A549 (cell line): ENCODE measurements at regions not wholly inside any gene's neighbourhood (a gene's known extent, or its start where the extent isn't known, plus 50 kb on each side); places are given as distances from the start of the nearest gene placed in this dataset.
"Not testable (repeated sequence)": the region's sequence is repeated elsewhere in the genome, so short reads cannot be mapped to it uniquely, and the experiment has no call there.

Experiments
- ATAC-seq, 2 experiments: fragments of 200-7000 bp in 1 of 2; fragments of >200 bp in 1 of 2; cut with Nextera tagmentation in 1 of 2; cut with Tn5 transposase in 1 of 2; 3 replicates each; pipeline versions ENCODE4 v1.8.0 to v1.9.1; 2018 to 2020; ENCODE audit warnings: mild to moderate bottlenecking in 1 of 2, moderate library complexity in 1 of 2
- CTCF ChIA-PET: fragments of 300-600 bp; sonication (Branson Sonifier 250); formaldehyde crosslinking; extraction: SDS; loops from one replicate; lab custom pipeline; 2021; ENCODE audit warnings: antibody characterized with exemption, inconsistent platforms; lab: Yijun Ruan, JAX
- POLR2A ChIA-PET: fragments of 350-600 bp; formaldehyde crosslinking; extraction: SDS; loops from one replicate; lab custom pipeline; 2021; ENCODE audit warnings: antibody characterized with exemption, inconsistent platforms; lab: Yijun Ruan, JAX
- DNase-seq, 2 experiments: peaks; one replicate each; pipeline versions ENCODE4 v3.0.0 to v3.0.0-alpha.2; 2011 to 2016; ENCODE audit warnings: low read depth in 1 of 2, low spot score in 1 of 2
- FAIRE-seq: peaks from 2 replicates; lab custom pipeline; 2011; peaks lifted over from hg19 to GRCh38; lab: Jason Lieb, UNC
- H3K27ac ChIP-seq, 2 experiments: fragments of >200 bp; sonication (Bioruptor Twin); formaldehyde crosslinking; 3 replicates each; pipeline ENCODE4 v1.5.1; 2016 to 2017
- H3K4me1 ChIP-seq: fragments of >200 bp; sonication (Bioruptor Twin); formaldehyde crosslinking; 3 replicates; pipeline ENCODE4 v1.6.1; 2016
- H3K4me2 ChIP-seq: fragments of >200 bp; sonication (Bioruptor Twin); formaldehyde crosslinking; 3 replicates; pipeline ENCODE4 v1.6.1; 2016
- H3K4me3 ChIP-seq: fragments of >200 bp; sonication (Bioruptor Twin); formaldehyde crosslinking; 3 replicates; pipeline ENCODE4 v1.5.1; 2016
- H3K9me3 ChIP-seq: fragments of >200 bp; sonication (Bioruptor Twin); formaldehyde crosslinking; 3 replicates; pipeline ENCODE4 v1.6.1; 2016
- BHLHE40 ChIP-seq: IDR thresholded peaks from 2 replicates; pipeline ENCODE4 v1.6.1; 2012; ENCODE audit warnings: low read depth, low read length, inconsistent platforms
- CBX2 ChIP-seq: fragments of 200-600 bp; sonication (generic); IDR thresholded peaks from 2 replicates; pipeline ENCODE4 v1.6.1; 2016; ENCODE audit warnings: low read depth, mild to moderate bottlenecking, borderline replicate concordance
- CBX8 ChIP-seq: fragments of 200-600 bp; sonication (generic); IDR thresholded peaks from 2 replicates; pipeline ENCODE4 v1.6.1; 2016
- CHD4 ChIP-seq: fragments of 200-600 bp; sonication (generic); IDR thresholded peaks from 2 replicates; pipeline ENCODE4 v1.6.1; 2016; ENCODE audit warnings: antibody characterized with exemption, mild to moderate bottlenecking, borderline replicate concordance
- FOXS1 ChIP-seq: fragments of 250-450 bp; sonication (Bioruptor Pico); IDR thresholded peaks from 2 replicates; pipeline ENCODE4 v1.5.0; 2020; ENCODE audit warnings: mild to moderate bottlenecking, moderate library complexity
- HDAC2 ChIP-seq: fragments of 200-600 bp; sonication (generic); IDR thresholded peaks from 2 replicates; pipeline ENCODE4 v1.6.1; 2016
- KDM1A ChIP-seq: fragments of 200-600 bp; sonication (generic); IDR thresholded peaks from 2 replicates; pipeline ENCODE4 v1.6.1; 2016; ENCODE audit warnings: low read depth, mild to moderate bottlenecking
- KDM5A ChIP-seq: fragments of 200-600 bp; sonication (generic); IDR thresholded peaks from 2 replicates; pipeline ENCODE4 v1.6.1; 2016; ENCODE audit warnings: antibody characterized with exemption, mild to moderate bottlenecking
- MAFK ChIP-seq: fragments of 450-650 bp; IDR thresholded peaks from 2 replicates; pipeline ENCODE4 v1.6.1; 2014; ENCODE audit not compliant: partially characterized antibody
- MAZ ChIP-seq: fragments of 150-350 bp; IDR thresholded peaks from 2 replicates; pipeline ENCODE4 v1.6.1; 2014; ENCODE audit warnings: antibody characterized with exemption, low read depth, low read length, borderline replicate concordance
- POLR2AphosphoS2 ChIP-seq: conservative IDR thresholded peaks from 2 replicates; pipeline ENCODE4 v1.6.1; 2012; ENCODE audit warnings: low read length, improper control_type of control experiment, inconsistent platforms
- RCOR1 ChIP-seq: fragments of 150-350 bp; IDR thresholded peaks from 2 replicates; pipeline ENCODE4 v1.6.1; 2014; ENCODE audit warnings: antibody characterized with exemption, low read length, low read depth
- TFCP2L1 ChIP-seq: fragments of 250-450 bp; sonication (Bioruptor Pico); IDR thresholded peaks from 2 replicates; pipeline ENCODE4 v1.5.0; 2021; ENCODE audit warnings: mild to moderate bottlenecking
- WGBS: methylation state at CpG from one replicate; pipeline ENCODE4 v1.1.6; 2017; ENCODE audit errors: missing lambda C conversion rate; 5-methylcytosine and 5-hydroxymethylcytosine counted together
- TF ChIP-seq, protein P1 (sequence below): IDR thresholded peaks from 2 replicates; pipeline ENCODE4 v1.6.1; 2012; ENCODE audit warnings: low read depth, borderline replicate concordance
- TF ChIP-seq, protein P2 (sequence below): fragments of >200 bp; sonication (Bioruptor Twin); formaldehyde crosslinking; IDR thresholded peaks from 3 replicates; pipeline ENCODE4 v1.5.1; 2016
- TF ChIP-seq, protein P3 (sequence below): fragments of 250-450 bp; sonication (Bioruptor Pico); IDR thresholded peaks from 2 replicates; pipeline ENCODE4 v1.5.0; 2020; ENCODE audit warnings: low read depth, mild to moderate bottlenecking, moderate library complexity
- TF ChIP-seq, protein P4 (sequence below): fragments of 150-350 bp; IDR thresholded peaks from 2 replicates; pipeline ENCODE4 v1.6.1; 2014; ENCODE audit warnings: low read depth, mild to moderate bottlenecking, low read length
- TF ChIP-seq, protein P5 (sequence below): fragments of >200 bp; sonication (Bioruptor Twin); formaldehyde crosslinking; IDR thresholded peaks from 3 replicates; pipeline ENCODE4 v1.6.1; 2016

DNA sequence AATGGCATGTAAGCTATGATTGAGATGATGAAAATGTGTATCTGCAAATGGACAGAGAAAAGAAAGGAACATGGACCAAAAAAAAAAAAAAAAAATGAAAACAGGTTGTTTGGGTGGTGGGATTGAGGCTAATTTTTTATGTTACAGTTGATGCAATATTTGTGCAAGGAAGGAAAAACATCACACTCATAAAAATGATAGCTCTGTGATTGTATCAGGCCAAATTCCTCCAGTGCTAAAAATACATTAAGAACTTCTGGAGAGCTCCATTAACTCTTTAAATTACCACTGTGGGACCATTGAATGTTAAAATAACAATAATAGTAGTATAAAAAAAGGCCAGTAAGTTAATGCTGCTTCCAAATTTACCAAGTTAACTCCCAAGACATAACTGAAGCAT, 79.5 kb upstream of the MSX2 start:
- Histone ChIP-seq H3K4me2 (no peak overlapping the region), H3K4me1 (peaks cover 8% of the 10 kb centered on the region; the same call in 2 of the 3 replicates), H3K9me3 (peaks cover 10% of the 10 kb centered on the region; the same call in 2 of the 3 replicates), H3K4me3 (no peak overlapping the region), H3K27ac (no peak overlapping the region)
- DNase-seq (no peak), ATAC-seq (no peak), FAIRE-seq (no peak)
- POLR2A ChIA-PET, result no interaction called here
- CTCF ChIA-PET, result interaction anchor here (0.7 to 1.3 kb wide), 2 partner anchors 147 to 225 kb away, joined by 3 to 5 read pairs; no protein-coding TSS in a partner anchor
- TF ChIP-seq POLR2AphosphoS2, result no peak
- no peak for TF ChIP-seq RCOR1
- TF ChIP-seq, protein P1, sequence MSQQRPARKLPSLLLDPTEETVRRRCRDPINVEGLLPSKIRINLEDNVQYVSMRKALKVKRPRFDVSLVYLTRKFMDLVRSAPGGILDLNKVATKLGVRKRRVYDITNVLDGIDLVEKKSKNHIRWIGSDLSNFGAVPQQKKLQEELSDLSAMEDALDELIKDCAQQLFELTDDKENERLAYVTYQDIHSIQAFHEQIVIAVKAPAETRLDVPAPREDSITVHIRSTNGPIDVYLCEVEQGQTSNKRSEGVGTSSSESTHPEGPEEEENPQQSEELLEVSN, result no peak
- no peak for TF ChIP-seq KDM1A
- TF ChIP-seq CHD4, result no peak
- TF ChIP-seq, protein P2, sequence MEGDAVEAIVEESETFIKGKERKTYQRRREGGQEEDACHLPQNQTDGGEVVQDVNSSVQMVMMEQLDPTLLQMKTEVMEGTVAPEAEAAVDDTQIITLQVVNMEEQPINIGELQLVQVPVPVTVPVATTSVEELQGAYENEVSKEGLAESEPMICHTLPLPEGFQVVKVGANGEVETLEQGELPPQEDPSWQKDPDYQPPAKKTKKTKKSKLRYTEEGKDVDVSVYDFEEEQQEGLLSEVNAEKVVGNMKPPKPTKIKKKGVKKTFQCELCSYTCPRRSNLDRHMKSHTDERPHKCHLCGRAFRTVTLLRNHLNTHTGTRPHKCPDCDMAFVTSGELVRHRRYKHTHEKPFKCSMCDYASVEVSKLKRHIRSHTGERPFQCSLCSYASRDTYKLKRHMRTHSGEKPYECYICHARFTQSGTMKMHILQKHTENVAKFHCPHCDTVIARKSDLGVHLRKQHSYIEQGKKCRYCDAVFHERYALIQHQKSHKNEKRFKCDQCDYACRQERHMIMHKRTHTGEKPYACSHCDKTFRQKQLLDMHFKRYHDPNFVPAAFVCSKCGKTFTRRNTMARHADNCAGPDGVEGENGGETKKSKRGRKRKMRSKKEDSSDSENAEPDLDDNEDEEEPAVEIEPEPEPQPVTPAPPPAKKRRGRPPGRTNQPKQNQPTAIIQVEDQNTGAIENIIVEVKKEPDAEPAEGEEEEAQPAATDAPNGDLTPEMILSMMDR, result no peak
- TF ChIP-seq CBX2, result no peak
- TF ChIP-seq, protein P3, sequence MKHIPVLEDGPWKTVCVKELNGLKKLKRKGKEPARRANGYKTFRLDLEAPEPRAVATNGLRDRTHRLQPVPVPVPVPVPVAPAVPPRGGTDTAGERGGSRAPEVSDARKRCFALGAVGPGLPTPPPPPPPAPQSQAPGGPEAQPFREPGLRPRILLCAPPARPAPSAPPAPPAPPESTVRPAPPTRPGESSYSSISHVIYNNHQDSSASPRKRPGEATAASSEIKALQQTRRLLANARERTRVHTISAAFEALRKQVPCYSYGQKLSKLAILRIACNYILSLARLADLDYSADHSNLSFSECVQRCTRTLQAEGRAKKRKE (CRISPR knock-in tag), result no peak
- TF ChIP-seq, protein P4, sequence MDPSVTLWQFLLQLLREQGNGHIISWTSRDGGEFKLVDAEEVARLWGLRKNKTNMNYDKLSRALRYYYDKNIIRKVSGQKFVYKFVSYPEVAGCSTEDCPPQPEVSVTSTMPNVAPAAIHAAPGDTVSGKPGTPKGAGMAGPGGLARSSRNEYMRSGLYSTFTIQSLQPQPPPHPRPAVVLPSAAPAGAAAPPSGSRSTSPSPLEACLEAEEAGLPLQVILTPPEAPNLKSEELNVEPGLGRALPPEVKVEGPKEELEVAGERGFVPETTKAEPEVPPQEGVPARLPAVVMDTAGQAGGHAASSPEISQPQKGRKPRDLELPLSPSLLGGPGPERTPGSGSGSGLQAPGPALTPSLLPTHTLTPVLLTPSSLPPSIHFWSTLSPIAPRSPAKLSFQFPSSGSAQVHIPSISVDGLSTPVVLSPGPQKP, result no peak
- no peak for TF ChIP-seq HDAC2
- no peak for TF ChIP-seq BHLHE40

DNA sequence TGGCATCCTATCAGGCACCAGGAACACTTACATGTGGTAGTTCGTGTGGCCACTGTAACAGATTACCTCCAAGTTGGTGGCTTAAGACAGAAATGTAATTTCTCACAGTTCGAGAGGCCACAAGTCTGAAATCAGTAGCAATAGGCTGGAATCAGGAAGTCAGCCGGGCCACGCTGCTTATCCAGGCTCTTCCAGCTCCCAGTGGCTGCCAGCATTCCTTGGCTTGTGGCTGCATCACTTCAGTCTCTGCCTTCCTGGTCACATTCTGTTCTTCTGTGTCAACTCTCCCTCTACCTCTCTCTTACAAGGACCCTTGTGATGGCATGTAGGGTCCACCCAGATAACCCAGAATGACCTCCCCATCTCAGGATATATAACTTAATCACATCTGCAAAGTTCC, 78.7 kb upstream of the MSX2 start:
- ATAC-seq (no peak), DNase-seq (no peak), FAIRE-seq (no peak)
- no peak overlapping the region for H3K27ac ChIP-seq
- WGBS, result 54% methylated on average over 4 of the region's 4 CpGs
- POLR2A ChIA-PET, result no interaction called here
- H3K4me3 ChIP-seq, result no peak overlapping the region
- H3K4me2 ChIP-seq, result no peak overlapping the region
- peaks cover 8% of the 10 kb centered on the region; the same call in 2 of the 3 replicates for H3K4me1 ChIP-seq
- CTCF ChIA-PET, result interaction anchor here (1.3 kb wide), 1 partner anchor 226 kb away, joined by 5 read pairs; no protein-coding TSS in a partner anchor
- H3K9me3 ChIP-seq, result peaks cover 10% of the 10 kb centered on the region; the same call in 2 of the 3 replicates
- TF ChIP-seq MAZ (no peak), CBX8 (no peak), KDM5A (no peak), FOXS1 (no peak), TFCP2L1 (no peak), RCOR1 (no peak), MAFK (no peak)
- TF ChIP-seq, protein P5, sequence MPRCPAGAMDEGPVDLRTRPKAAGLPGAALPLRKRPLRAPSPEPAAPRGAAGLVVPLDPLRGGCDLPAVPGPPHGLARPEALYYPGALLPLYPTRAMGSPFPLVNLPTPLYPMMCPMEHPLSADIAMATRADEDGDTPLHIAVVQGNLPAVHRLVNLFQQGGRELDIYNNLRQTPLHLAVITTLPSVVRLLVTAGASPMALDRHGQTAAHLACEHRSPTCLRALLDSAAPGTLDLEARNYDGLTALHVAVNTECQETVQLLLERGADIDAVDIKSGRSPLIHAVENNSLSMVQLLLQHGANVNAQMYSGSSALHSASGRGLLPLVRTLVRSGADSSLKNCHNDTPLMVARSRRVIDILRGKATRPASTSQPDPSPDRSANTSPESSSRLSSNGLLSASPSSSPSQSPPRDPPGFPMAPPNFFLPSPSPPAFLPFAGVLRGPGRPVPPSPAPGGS, result no peak

DNA sequence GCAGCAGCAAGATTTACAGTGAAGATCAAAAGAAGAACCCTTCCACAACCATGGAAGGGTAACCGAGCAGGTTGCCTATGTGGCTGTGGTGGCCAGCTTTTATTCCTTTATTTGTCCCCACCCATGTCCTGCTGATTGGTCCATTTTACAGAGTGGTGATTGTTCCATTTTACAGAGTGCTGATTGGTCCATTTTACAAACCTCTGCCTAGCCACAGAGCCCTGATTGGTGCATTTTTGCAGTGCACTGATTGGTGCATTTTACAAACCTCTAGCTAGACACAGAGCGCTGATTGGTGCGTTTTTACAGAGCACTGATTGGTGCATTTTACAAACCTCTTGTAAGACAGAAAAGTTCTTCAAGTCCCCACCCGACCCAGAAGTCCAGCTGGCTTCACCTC, 75.8 kb upstream of the MSX2 start:
- FAIRE-seq, H3K4me2 ChIP-seq, DNase-seq, ATAC-seq, H3K27ac ChIP-seq, H3K4me3 ChIP-seq, H3K4me1 ChIP-seq, POLR2A ChIA-PET: not testable (repeated sequence)
- CTCF ChIA-PET, result interaction anchor here (1.2 kb wide), 1 partner anchor 229 kb away, joined by 3 read pairs; no protein-coding TSS in a partner anchor
- WGBS, result 31% methylated on average over 4 of the region's 4 CpGs
- peaks cover 10% of the 10 kb centered on the region; the same call in 2 of the 3 replicates for H3K9me3 ChIP-seq
